WTC11 (cell line): ENCODE measurements at regions not wholly inside any gene's neighbourhood (a gene's known extent, or its start where the extent isn't known, plus 50 kb on each side); places are given as distances from the start of the nearest gene placed in this dataset.

ENCODE experiments used
- ATAC-seq: fragments of 200-7000 bp; cut with Tn5 transposase; 2 replicates; pipeline ENCODE4 v1.10.0; 2021; ENCODE audit warnings: mild to moderate bottlenecking, moderate library complexity
- CTCF ChIA-PET: fragments of 300-600 bp; sonication (Branson Sonifier 250); formaldehyde crosslinking; loops from one replicate; lab custom pipeline; 2021; ENCODE audit warnings: antibody characterized with exemption; lab: Charles Lee
- POLR2A ChIA-PET: fragments of 350-600 bp; sonication (Branson Sonifier 250); formaldehyde crosslinking; loops from one replicate; lab custom pipeline; 2021; ENCODE audit warnings: antibody characterized with exemption; lab: Charles Lee
- DNase-seq: peaks from one replicate; pipeline ENCODE4 v3.0.0; 2021; ENCODE audit warnings: low spot score
- H3K27ac Mint-ChIP-seq: 2 replicates; pipeline ENCODE4 v1.8.0; 2021; ENCODE audit warnings: mixed read lengths
- H3K27me3 Mint-ChIP-seq: 2 replicates; pipeline ENCODE4 v1.8.0; 2021; ENCODE audit warnings: low read depth, mild to moderate bottlenecking, moderate library complexity, mixed read lengths
- H3K36me3 Mint-ChIP-seq: 2 replicates; pipeline ENCODE4 v1.8.0; 2021; ENCODE audit warnings: mixed read lengths
- H3K4me1 Mint-ChIP-seq: 2 replicates; pipeline ENCODE4 v1.8.0; 2022; ENCODE audit warnings: mixed read lengths
- H3K4me3 Mint-ChIP-seq: 2 replicates; pipeline ENCODE4 v1.8.0; 2021; ENCODE audit warnings: mild to moderate bottlenecking, moderate library complexity, mixed read lengths
- H3K9me3 Mint-ChIP-seq: 2 replicates; pipeline ENCODE4 v1.8.0; 2021; ENCODE audit warnings: mixed read lengths
- AFF4 ChIP-seq: sonication (generic); formaldehyde crosslinking; IDR thresholded peaks from 2 replicates; pipeline ENCODE4 v1.8.1; 2023; ENCODE audit warnings: mild to moderate bottlenecking, missing genetic modification reagents, borderline replicate concordance
- ATF3 ChIP-seq: sonication (generic); formaldehyde crosslinking; conservative IDR thresholded peaks from 2 replicates; pipeline ENCODE4 v1.8.1; 2022; ENCODE audit warnings: mild to moderate bottlenecking, missing genetic modification reagents
- CBFB ChIP-seq: sonication (generic); formaldehyde crosslinking; IDR thresholded peaks from 2 replicates; pipeline ENCODE4 v1.8.1; 2022; ENCODE audit warnings: mild to moderate bottlenecking, low read depth, missing genetic modification reagents
- CTCF ChIP-seq: fragments of 200-600 bp; IDR thresholded peaks from 2 replicates; pipeline ENCODE4 v1.8.0; 2022; ENCODE audit warnings: antibody characterized with exemption
- HMGA2 ChIP-seq: fragments of 250-450 bp; sonication (Bioruptor Pico); IDR thresholded peaks from 2 replicates; pipeline ENCODE4 v1.4.0; 2021; ENCODE audit warnings: mild to moderate bottlenecking, moderate library complexity
- JUN ChIP-seq: sonication (generic); formaldehyde crosslinking; IDR thresholded peaks from 2 replicates; pipeline ENCODE4 v1.8.0; 2023; ENCODE audit warnings: mild to moderate bottlenecking, missing genetic modification reagents
- NFATC4 ChIP-seq: fragments of 250-450 bp; sonication (Bioruptor Pico); IDR thresholded peaks from 2 replicates; pipeline ENCODE4 v1.9.0; 2021; ENCODE audit warnings: mild to moderate bottlenecking
- NR1H2 ChIP-seq: sonication (generic); formaldehyde crosslinking; IDR thresholded peaks from 2 replicates; pipeline ENCODE4 v1.9.0; 2021; ENCODE audit warnings: mild to moderate bottlenecking, moderate library complexity, missing genetic modification reagents
- OVOL2 ChIP-seq: fragments of 250-450 bp; sonication (Bioruptor Pico); IDR thresholded peaks from 2 replicates; pipeline ENCODE4 v1.9.0; 2021; ENCODE audit warnings: mild to moderate bottlenecking, borderline replicate concordance
- PRDM15 ChIP-seq: sonication (generic); formaldehyde crosslinking; IDR thresholded peaks from 2 replicates; pipeline ENCODE4 v1.8.0; 2022; ENCODE audit warnings: missing genetic modification reagents
- PREB ChIP-seq: sonication (generic); formaldehyde crosslinking; IDR thresholded peaks from 2 replicates; pipeline ENCODE4 v1.8.1; 2022; ENCODE audit warnings: mild to moderate bottlenecking, missing genetic modification reagents, moderate library complexity, borderline replicate concordance
- RORB ChIP-seq: fragments of 250-450 bp; sonication (Bioruptor Pico); IDR thresholded peaks from 2 replicates; pipeline ENCODE4 v1.9.0; 2021; ENCODE audit warnings: mild to moderate bottlenecking
- SMAD4 ChIP-seq: sonication (generic); formaldehyde crosslinking; IDR thresholded peaks from 2 replicates; pipeline ENCODE4 v1.8.0; 2022; ENCODE audit warnings: mild to moderate bottlenecking, missing genetic modification reagents
- SP1 ChIP-seq: sonication (generic); formaldehyde crosslinking; conservative IDR thresholded peaks from 2 replicates; pipeline ENCODE4 v1.8.1; 2022; ENCODE audit warnings: missing genetic modification reagents
- STAT6 ChIP-seq: sonication (generic); formaldehyde crosslinking; conservative IDR thresholded peaks from 2 replicates; pipeline ENCODE4 v1.8.1; 2023; ENCODE audit warnings: mild to moderate bottlenecking, low read depth, missing genetic modification reagents, moderate library complexity
- TCF7 ChIP-seq: sonication (generic); formaldehyde crosslinking; IDR thresholded peaks from 2 replicates; pipeline ENCODE4 v1.8.0; 2022; ENCODE audit warnings: mild to moderate bottlenecking, low read depth, missing genetic modification reagents, moderate library complexity
- TEAD4 ChIP-seq: sonication (generic); formaldehyde crosslinking; IDR thresholded peaks from 2 replicates; pipeline ENCODE4 v1.8.0; 2022; ENCODE audit warnings: mild to moderate bottlenecking, missing genetic modification reagents
- ZMAT4 ChIP-seq: fragments of 250-450 bp; sonication (Bioruptor Pico); IDR thresholded peaks from 2 replicates; pipeline ENCODE4 v1.9.0; 2021; ENCODE audit warnings: mild to moderate bottlenecking
- ZNF121 ChIP-seq: sonication (generic); formaldehyde crosslinking; IDR thresholded peaks from 2 replicates; pipeline ENCODE4 v1.8.0; 2023; ENCODE audit warnings: missing genetic modification reagents
- ZNF219 ChIP-seq: sonication (generic); formaldehyde crosslinking; IDR thresholded peaks from 2 replicates; pipeline ENCODE4 v1.8.0; 2023; ENCODE audit warnings: missing genetic modification reagents, mild to moderate bottlenecking, borderline replicate concordance
- ZNF232 ChIP-seq: sonication (generic); formaldehyde crosslinking; IDR thresholded peaks from 2 replicates; pipeline ENCODE4 v1.8.0; 2022; ENCODE audit warnings: mild to moderate bottlenecking, missing genetic modification reagents

- TF ChIP-seq AFF4 (CRISPR knock-in tag) (no peak), HMGA2 (CRISPR knock-in tag) (no peak), NFATC4 (CRISPR knock-in tag) (no peak), CTCF (no peak), STAT6 (no peak), RORB (CRISPR knock-in tag) (no peak), ZMAT4 (CRISPR knock-in tag) (no peak), CBFB (CRISPR knock-in tag) (no peak), ZNF121 (CRISPR knock-in tag) (no peak), JUN (CRISPR knock-in tag) (no peak), SP1 (CRISPR knock-in tag) (no peak), ZNF232 (CRISPR knock-in tag) (no peak), OVOL2 (CRISPR knock-in tag) (no peak)
These were observed 116.0 kb upstream of the TEX51 start (continued) for GRCh38 chr2:126782648-126783047.

- no peak for ATAC-seq
- H3K9me3 Mint-ChIP-seq: no peaks in the 10 kb centered on the region
- peaks cover 4% of the 10 kb centered on the region; the same call in 1 of the 2 replicates for H3K4me1 Mint-ChIP-seq
- no peak overlapping the region for H3K4me3 Mint-ChIP-seq
- H3K27ac Mint-ChIP-seq: no peak overlapping the region
- H3K27me3 Mint-ChIP-seq: no peaks in the 10 kb centered on the region; the same call in 1 of the 2 replicates
- CTCF ChIA-PET: no interaction called here
- DNase-seq: no peak
- POLR2A ChIA-PET: no interaction called here
- no peak for TF ChIP-seq NFATC4 (CRISPR knock-in tag)
- TF ChIP-seq PREB (CRISPR knock-in tag): no peak
- no peak for TF ChIP-seq ATF3 (CRISPR knock-in tag)
- no peak for TF ChIP-seq PRDM15 (CRISPR knock-in tag)
- no peak for TF ChIP-seq ZNF219 (CRISPR knock-in tag)
- TF ChIP-seq NR1H2 (CRISPR knock-in tag): no peak
- no peak for TF ChIP-seq TEAD4
- TF ChIP-seq SMAD4 (CRISPR knock-in tag): no peak
- TF ChIP-seq TCF7 (CRISPR knock-in tag): no peak
- H3K36me3 Mint-ChIP-seq: no peaks in the 10 kb centered on the region
These were observed 115.3 kb upstream of the TEX51 start for GRCh38 chr2:126783341-126783740.
